ENCODE measurements at regions not wholly inside any gene's neighbourhood (a gene's known extent, or its start where the extent isn't known, plus 50 kb on each side); places are given as distances from the start of the nearest gene placed in this dataset.
"Not testable (repeated sequence)": the region's sequence is repeated elsewhere in the genome, so short reads cannot be mapped to it uniquely, and the experiment has no call there.

GRCh38 chr11:93038521-93038920 lies 69.1 kb downstream of the MTNR1B start:
- DNase-seq, result no peak
- ATAC-seq, result no peak
- Histone ChIP-seq H3K27ac (no peak overlapping the region), H3K36me3 (no peaks in the 10 kb centered on the region), H3K27me3 (no peaks in the 10 kb centered on the region), H3K4me3 (no peak overlapping the region), H3K9me3 (peaks cover 0 to 24% (median 0%) of the 10 kb centered on the region in 11 donors), H3K4me1 (no peaks in the 10 kb centered on the region)
- intact Hi-C loops (cut with DNase I), result no loop called here
- TF ChIP-seq CTCF (IDR thresholded peaks at IDR 0.05), result no peak
- 73 to 76% methylated on average over 2 of the region's 2 CpGs for WGBS, 2 donors

GRCh38 chr11:93039531-93040240 lies 70.2 kb downstream of the MTNR1B start:
- ATAC-seq, result no peak
- H3K9me3 ChIP-seq, result peaks cover 0 to 24% (median 0%) of the 10 kb centered on the region in 11 donors
- no peaks in the 10 kb centered on the region for H3K36me3 ChIP-seq
- H3K4me3 ChIP-seq, result no peak overlapping the region
- TF ChIP-seq CTCF (IDR thresholded peaks at IDR 0.05), result no peak
- DNase-seq, result no peak
- H3K27me3 ChIP-seq, result no peaks in the 10 kb centered on the region
- intact Hi-C loops (cut with DNase I), result no loop called here
- H3K27ac ChIP-seq, result no peak overlapping the region
- H3K4me1 ChIP-seq, result no peaks in the 10 kb centered on the region
- 76 to 83% methylated on average over 2 of the region's 2 CpGs for WGBS, 2 donors

- no peak for TF ChIP-seq CTCF (IDR thresholded peaks at IDR 0.05)
- no peaks in the 10 kb centered on the region for H3K36me3 ChIP-seq
- ATAC-seq, result no peak
- no peak overlapping the region for H3K4me3 ChIP-seq
- H3K4me1 ChIP-seq, result no peaks in the 10 kb centered on the region
- DNase-seq, result no peak
- no peak overlapping the region for H3K27ac ChIP-seq
- H3K27me3 ChIP-seq, result no peaks in the 10 kb centered on the region
- H3K9me3 ChIP-seq, result peaks cover 0 to 24% (median 0%) of the 10 kb centered on the region in 11 donors
- intact Hi-C loops (cut with DNase I), result no loop called here
Observed at GRCh38 chr11:93041682-93042081, 72.2 kb downstream of the MTNR1B start.

GRCh38 chr11:93043186-93043585 lies 73.7 kb downstream of the MTNR1B start:
- H3K4me3 ChIP-seq; H3K36me3 ChIP-seq; H3K27ac ChIP-seq; DNase-seq; H3K27me3 ChIP-seq; H3K4me1 ChIP-seq; ATAC-seq; intact Hi-C loops (cut with DNase I): not testable (repeated sequence)
- 89 to 90% methylated on average over 7 of the region's 7 CpGs for WGBS, 2 donors
- H3K9me3 ChIP-seq, result peaks cover 0 to 24% (median 0%) of the 10 kb centered on the region in 11 donors

GRCh38 chr11:93049740-93050139 lies 80.3 kb downstream of the MTNR1B start:
- DNase-seq (no peak), ATAC-seq (no peak)
- Histone ChIP-seq H3K4me1 (no peaks in the 10 kb centered on the region), H3K27me3 (no peaks in the 10 kb centered on the region), H3K9me3 (no peaks in the 10 kb centered on the region), H3K27ac (no peak overlapping the region), H3K36me3 (no peaks in the 10 kb centered on the region), H3K4me3 (no peak overlapping the region)
- TF ChIP-seq CTCF (IDR thresholded peaks at IDR 0.05), result no peak
- intact Hi-C loops (cut with DNase I), result no loop called here
- 32 to 42% methylated on average over 1 of the region's 1 CpG for WGBS, 2 donors

All from heart right ventricle (tissue), 16 donors.